Neuronal stem cell (in vitro differentiated cells): ENCODE measurements at regions not wholly inside any gene's neighbourhood (a gene's known extent, or its start where the extent isn't known, plus 50 kb on each side); places are given as distances from the start of the nearest gene placed in this dataset.

Experiments
- DNase-seq: peaks from one replicate; pipeline ENCODE4 v3.0.0-alpha.2; 2013; ENCODE audit warnings: low spot score
- H2AFZ ChIP-seq: one replicate; pipeline ENCODE4 v1.6.1; 2013; ENCODE audit warnings: mild to moderate bottlenecking, low read length, inconsistent platforms
- H2AK5ac ChIP-seq: 2 replicates; pipeline ENCODE4 v1.6.1; 2013; ENCODE audit warnings: low read depth, mild to moderate bottlenecking, inconsistent platforms, low read length, moderate library complexity, mixed read lengths
- H2BK120ac ChIP-seq: 2 replicates; pipeline ENCODE4 v1.6.1; 2013; ENCODE audit warnings: low read depth, mild to moderate bottlenecking, inconsistent platforms, low read length, moderate library complexity, mixed read lengths
- H2BK12ac ChIP-seq: one replicate; pipeline ENCODE4 v1.6.1; 2013; ENCODE audit warnings: low read length, inconsistent platforms
- H2BK15ac ChIP-seq: 2 replicates; pipeline ENCODE4 v1.6.1; 2013; ENCODE audit warnings: mild to moderate bottlenecking, low read length, inconsistent platforms, mixed read lengths
- H2BK5ac ChIP-seq: one replicate; pipeline ENCODE4 v1.6.1; 2013; ENCODE audit warnings: inconsistent platforms, mild to moderate bottlenecking, low read length, moderate library complexity
- H3K14ac ChIP-seq: one replicate; pipeline ENCODE4 v1.6.1; 2013; ENCODE audit warnings: low read length, inconsistent platforms
- H3K18ac ChIP-seq: 2 replicates; pipeline ENCODE4 v1.6.1; 2013; ENCODE audit warnings: low read length, inconsistent platforms
- H3K23ac ChIP-seq: 2 replicates; pipeline ENCODE4 v1.6.1; 2013; ENCODE audit warnings: low read depth, mild to moderate bottlenecking, mixed read lengths, low read length, inconsistent platforms; ENCODE audit not compliant: poor library complexity
- H3K27ac ChIP-seq: replicated peaks from 3 replicates; pipeline ENCODE4 v1.5.1; 2013; ENCODE audit warnings: low read length, inconsistent platforms
- H3K27me3 ChIP-seq, 3 experiments: 2 replicates each; pipeline ENCODE4 v1.6.1; 2013; ENCODE audit warnings: low read length in 3 of 3, mild to moderate bottlenecking in 2 of 3, inconsistent platforms in 1 of 3, low read depth in 1 of 3, mixed read lengths in 1 of 3, moderate library complexity in 1 of 3; ENCODE audit not compliant: control insufficient read depth in 3 of 3, insufficient read depth in 3 of 3
- H3K36me3 ChIP-seq, 2 donors: replicated peaks in 1 of 2; 2 replicates each; pipeline ENCODE4 v1.6.1; 2013; ENCODE audit warnings: low read length in 2 of 2; ENCODE audit not compliant: control insufficient read depth in 2 of 2, insufficient read depth in 2 of 2
- H3K4ac ChIP-seq: 2 replicates; pipeline ENCODE4 v1.6.1; 2013; ENCODE audit warnings: inconsistent platforms, mild to moderate bottlenecking, low read length, moderate library complexity
- H3K4me1 ChIP-seq, 2 donors: 1 replicate in 1 of 2; 2 replicates in 1 of 2; pipeline ENCODE4 v1.6.1; 2013; ENCODE audit warnings: low read length in 2 of 2, low read depth in 1 of 2; ENCODE audit not compliant: control insufficient read depth in 2 of 2, insufficient read depth in 1 of 2
- H3K4me2 ChIP-seq: one replicate; pipeline ENCODE4 v1.6.1; 2013; ENCODE audit warnings: mild to moderate bottlenecking, low read length, inconsistent platforms; ENCODE audit not compliant: insufficient read depth, poor library complexity, severe bottlenecking
- H3K4me3 ChIP-seq, 2 donors: 2 replicates each; pipeline ENCODE4 v1.5.1; 2013; ENCODE audit warnings: low read length in 2 of 2, mild to moderate bottlenecking in 2 of 2, inconsistent platforms in 1 of 2, moderate library complexity in 1 of 2
- H3K79me1 ChIP-seq: one replicate; pipeline ENCODE4 v1.6.1; 2013; ENCODE audit warnings: low read depth, mild to moderate bottlenecking, inconsistent platforms, low read length, moderate library complexity
- H3K9ac ChIP-seq: one replicate; pipeline ENCODE4 v1.6.1; 2013; ENCODE audit warnings: mild to moderate bottlenecking, low read depth, low read length, inconsistent platforms; ENCODE audit not compliant: poor library complexity
- H3K9me3 ChIP-seq, 2 donors: replicated peaks in 1 of 2; 2 replicates each; pipeline versions ENCODE3 to v1.6.1; 2013; ENCODE audit warnings: low read length in 2 of 2, mild to moderate bottlenecking in 2 of 2, inconsistent platforms in 1 of 2, low read depth in 1 of 2, mixed read lengths in 1 of 2, moderate library complexity in 1 of 2; ENCODE audit not compliant: control insufficient read depth in 2 of 2, insufficient read depth in 1 of 2
- H4K8ac ChIP-seq: one replicate; pipeline ENCODE4 v1.6.1; 2013; ENCODE audit warnings: low read depth, mild to moderate bottlenecking, inconsistent platforms, low read length, moderate library complexity
- H4K91ac ChIP-seq: one replicate; pipeline ENCODE4 v1.6.1; 2013; ENCODE audit warnings: low read length, low read depth, mild to moderate bottlenecking, inconsistent platforms; ENCODE audit not compliant: poor library complexity
- WGBS, 2 donors: extraction: QIAGEN DNeasy Blood & Tissue Kit; methylation state at CpG; one replicate each; pipeline ENCODE4 v1.1.7; 2013; ENCODE audit warnings: missing lambda C conversion rate in 2 of 2, mixed read lengths in 1 of 2; ENCODE audit not compliant: insufficient read length in 2 of 2, insufficient replicate concordance in 1 of 2; ENCODE audit errors: extremely low coverage in 2 of 2; 5-methylcytosine and 5-hydroxymethylcytosine counted together

- no peaks in the 10 kb centered on the region for H3K79me1 ChIP-seq
- H3K18ac ChIP-seq: no peak overlapping the region
- H4K8ac ChIP-seq: no peak overlapping the region
- H4K91ac ChIP-seq: no peak overlapping the region
- H3K9me3 ChIP-seq: no peaks in the 10 kb centered on the region
- no peak overlapping the region for H3K23ac ChIP-seq
- no peaks in the 10 kb centered on the region for H3K27me3 ChIP-seq
- no peak overlapping the region for H2BK12ac ChIP-seq
- H2BK5ac ChIP-seq: no peak overlapping the region
- H2AK5ac ChIP-seq: no peak overlapping the region
- no peak for DNase-seq
- H2AFZ ChIP-seq: no peak overlapping the region
- no peak overlapping the region for H3K9ac ChIP-seq
- no peak overlapping the region for H2BK15ac ChIP-seq
- H2BK120ac ChIP-seq: no peak overlapping the region
- H3K4me2 ChIP-seq: no peak overlapping the region
- H3K4me3 ChIP-seq: no peak overlapping the region
- no peak overlapping the region for H3K4ac ChIP-seq
- no peak overlapping the region for H3K27ac ChIP-seq
- WGBS, 2 donors: no CpG with 5 or more reads among the region's 2 CpGs
- no peak overlapping the region for H3K14ac ChIP-seq
- H3K36me3 ChIP-seq: no peaks in the 10 kb centered on the region
- H3K4me1 ChIP-seq: no peaks in the 10 kb centered on the region
Measured at GRCh38 chr7:17620566-17620965, 319.7 kb downstream of the SNX13 start.

DNA sequence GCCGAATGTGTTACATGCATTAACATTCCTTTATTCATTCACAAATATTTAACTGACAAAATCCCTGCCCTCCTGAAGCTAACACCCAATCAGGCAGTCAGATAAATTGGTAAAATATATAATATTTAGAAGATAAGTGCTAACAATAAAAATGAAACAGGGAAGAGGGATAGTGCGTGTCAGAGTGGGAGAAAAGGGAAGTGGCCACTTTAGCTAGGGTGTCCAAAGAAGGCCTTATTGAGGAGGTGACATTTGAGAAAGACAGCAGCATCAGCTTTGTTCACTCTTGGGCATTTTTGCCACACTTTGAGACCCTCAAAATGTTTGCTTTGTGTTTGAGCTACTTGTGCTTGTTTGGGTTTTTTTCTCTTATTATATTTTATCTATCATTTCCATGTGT is 317.8 kb downstream of the SNX13 start:
- Histone ChIP-seq H2BK5ac (no peak overlapping the region), H3K14ac (no peak overlapping the region), H2BK15ac (no peak overlapping the region), H3K79me1 (no peaks in the 10 kb centered on the region), H2AFZ (no peak overlapping the region), H3K4me3 (no peak overlapping the region), H3K4me2 (no peak overlapping the region), H3K18ac (no peak overlapping the region), H3K27ac (no peak overlapping the region), H4K8ac (no peak overlapping the region), H2AK5ac (no peak overlapping the region), H3K4ac (no peak overlapping the region), H3K4me1 (no peaks in the 10 kb centered on the region), H4K91ac (no peak overlapping the region), H3K23ac (no peak overlapping the region), H3K27me3 (no peaks in the 10 kb centered on the region), H2BK12ac (no peak overlapping the region), H3K9me3 (no peaks in the 10 kb centered on the region), H2BK120ac (no peak overlapping the region), H3K36me3 (no peaks in the 10 kb centered on the region), H3K9ac (no peak overlapping the region)
- WGBS, 2 donors: 100% methylated on average over 1 of the region's 2 CpGs; no CpG with 5 or more reads in 1 of the 2 donors
- no peak for DNase-seq

GRCh38 chr7:17623546-17624185 is 316.6 kb downstream of the SNX13 start:
- Histone ChIP-seq H3K9me3 (no peaks in the 10 kb centered on the region), H2AK5ac (no peak overlapping the region), H3K27me3 (no peaks in the 10 kb centered on the region), H3K4me1 (no peaks in the 10 kb centered on the region), H3K18ac (no peak overlapping the region), H4K91ac (no peak overlapping the region), H2BK15ac (no peak overlapping the region), H3K14ac (no peak overlapping the region), H2BK12ac (no peak overlapping the region), H3K4me3 (no peak overlapping the region), H2AFZ (no peak overlapping the region), H3K23ac (no peak overlapping the region), H3K36me3 (no peaks in the 10 kb centered on the region), H3K4me2 (no peak overlapping the region), H3K79me1 (no peaks in the 10 kb centered on the region), H2BK5ac (no peak overlapping the region), H2BK120ac (no peak overlapping the region), H3K27ac (no peak overlapping the region), H3K9ac (no peak overlapping the region), H3K4ac (no peak overlapping the region), H4K8ac (no peak overlapping the region)
- DNase-seq: no peak

- no peaks in the 10 kb centered on the region for H3K9me3 ChIP-seq
- H3K27me3 ChIP-seq: no peaks in the 10 kb centered on the region
- no peak overlapping the region for H2AFZ ChIP-seq
- H2BK15ac ChIP-seq: no peak overlapping the region
- H2BK12ac ChIP-seq: no peak overlapping the region
- no peak overlapping the region for H4K8ac ChIP-seq
- no peak overlapping the region for H3K4me2 ChIP-seq
- no peak overlapping the region for H3K9ac ChIP-seq
- H2AK5ac ChIP-seq: no peak overlapping the region
- H3K4ac ChIP-seq: no peak overlapping the region
- H2BK120ac ChIP-seq: no peak overlapping the region
- H3K36me3 ChIP-seq: no peaks in the 10 kb centered on the region
- H2BK5ac ChIP-seq: no peak overlapping the region
- no peak overlapping the region for H3K4me3 ChIP-seq
- H3K14ac ChIP-seq: no peak overlapping the region
- no peaks in the 10 kb centered on the region for H3K79me1 ChIP-seq
- H3K18ac ChIP-seq: no peak overlapping the region
- H3K27ac ChIP-seq: no peak overlapping the region
- H3K23ac ChIP-seq: no peak overlapping the region
- no peak overlapping the region for H4K91ac ChIP-seq
- no peak for DNase-seq
- no peaks in the 10 kb centered on the region for H3K4me1 ChIP-seq
Measured at GRCh38 chr7:17624379-17624778, 315.9 kb downstream of the SNX13 start.
